Kidney epithelial cell (primary cell): ENCODE measurements at regions not wholly inside any gene's neighbourhood (a gene's known extent, or its start where the extent isn't known, plus 50 kb on each side); places are given as distances from the start of the nearest gene placed in this dataset.

Source experiments
- DNase-seq: peaks from one replicate; pipeline ENCODE4 v3.0.0-alpha.2; 2010; ENCODE audit warnings: low read depth
- H3K27me3 ChIP-seq: 2 replicates; pipeline ENCODE4 v1.6.0; 2011; ENCODE audit warnings: low read length; ENCODE audit not compliant: control insufficient read depth, insufficient read depth
- H3K36me3 ChIP-seq: 2 replicates; pipeline ENCODE4 v1.5.1; 2011; ENCODE audit warnings: low read length; ENCODE audit not compliant: control insufficient read depth, insufficient read depth
- H3K4me3 ChIP-seq: 2 replicates; pipeline ENCODE4 v1.5.1; 2011; ENCODE audit warnings: low read depth, mild to moderate bottlenecking, control low read depth, low read length
- TF ChIP-seq, protein P1 (sequence below): IDR thresholded peaks from 2 replicates; pipeline ENCODE4 v1.5.1; 2011; ENCODE audit warnings: mild to moderate bottlenecking, moderate library complexity, low read length, control low read depth, inconsistent platforms; ENCODE audit not compliant: insufficient read depth, poor library complexity, severe bottlenecking

DNA sequence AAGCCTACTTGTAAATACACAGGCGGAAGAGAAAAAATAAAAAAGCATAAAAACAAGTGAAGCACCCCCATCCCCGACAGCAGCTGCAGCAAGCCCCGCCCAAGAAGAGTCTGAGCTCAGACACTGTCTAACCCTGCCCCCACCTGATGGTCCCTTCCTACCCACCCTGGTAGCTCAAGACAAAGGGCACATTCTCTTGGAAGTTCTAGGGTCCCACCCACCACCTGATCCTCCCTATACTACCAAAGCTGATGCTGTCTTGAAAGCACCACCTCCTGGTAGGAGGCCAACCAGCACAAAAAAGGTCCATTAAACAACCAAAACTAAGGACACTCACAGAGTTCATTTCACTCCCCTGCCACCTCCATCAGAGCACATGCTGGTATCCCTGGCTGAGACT is 308.2 kb downstream of the KLHL13 start:
- no peak for DNase-seq
- H3K4me3 ChIP-seq, result no peak overlapping the region
- H3K36me3 ChIP-seq, result no peaks in the 10 kb centered on the region
- H3K27me3 ChIP-seq, result no peaks in the 10 kb centered on the region
- TF ChIP-seq, protein P1, sequence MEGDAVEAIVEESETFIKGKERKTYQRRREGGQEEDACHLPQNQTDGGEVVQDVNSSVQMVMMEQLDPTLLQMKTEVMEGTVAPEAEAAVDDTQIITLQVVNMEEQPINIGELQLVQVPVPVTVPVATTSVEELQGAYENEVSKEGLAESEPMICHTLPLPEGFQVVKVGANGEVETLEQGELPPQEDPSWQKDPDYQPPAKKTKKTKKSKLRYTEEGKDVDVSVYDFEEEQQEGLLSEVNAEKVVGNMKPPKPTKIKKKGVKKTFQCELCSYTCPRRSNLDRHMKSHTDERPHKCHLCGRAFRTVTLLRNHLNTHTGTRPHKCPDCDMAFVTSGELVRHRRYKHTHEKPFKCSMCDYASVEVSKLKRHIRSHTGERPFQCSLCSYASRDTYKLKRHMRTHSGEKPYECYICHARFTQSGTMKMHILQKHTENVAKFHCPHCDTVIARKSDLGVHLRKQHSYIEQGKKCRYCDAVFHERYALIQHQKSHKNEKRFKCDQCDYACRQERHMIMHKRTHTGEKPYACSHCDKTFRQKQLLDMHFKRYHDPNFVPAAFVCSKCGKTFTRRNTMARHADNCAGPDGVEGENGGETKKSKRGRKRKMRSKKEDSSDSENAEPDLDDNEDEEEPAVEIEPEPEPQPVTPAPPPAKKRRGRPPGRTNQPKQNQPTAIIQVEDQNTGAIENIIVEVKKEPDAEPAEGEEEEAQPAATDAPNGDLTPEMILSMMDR, result no peak

DNA sequence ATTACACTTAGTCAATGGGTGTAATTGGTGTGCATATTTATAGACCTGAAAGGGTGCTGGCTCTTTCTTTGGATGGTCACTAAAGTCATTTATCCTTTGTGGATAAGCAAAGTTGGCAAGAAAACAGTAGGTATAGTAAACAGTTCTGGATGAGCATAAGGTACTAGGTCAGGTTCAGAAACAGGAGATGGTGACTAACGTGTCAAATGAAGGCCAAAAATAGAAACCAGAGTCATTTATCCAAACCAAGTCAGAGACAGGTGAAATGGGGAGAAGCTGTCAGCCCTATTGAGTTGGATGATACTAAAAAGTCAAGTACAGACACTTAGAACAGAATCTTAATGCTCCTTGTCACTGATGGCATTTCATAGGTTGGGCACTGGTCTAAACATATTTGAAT is 313.1 kb downstream of the KLHL13 start:
- Histone ChIP-seq H3K4me3 (no peak overlapping the region), H3K27me3 (no peaks in the 10 kb centered on the region), H3K36me3 (no peaks in the 10 kb centered on the region)
- no peak for DNase-seq
- TF ChIP-seq, protein P1, result no peak

DNA sequence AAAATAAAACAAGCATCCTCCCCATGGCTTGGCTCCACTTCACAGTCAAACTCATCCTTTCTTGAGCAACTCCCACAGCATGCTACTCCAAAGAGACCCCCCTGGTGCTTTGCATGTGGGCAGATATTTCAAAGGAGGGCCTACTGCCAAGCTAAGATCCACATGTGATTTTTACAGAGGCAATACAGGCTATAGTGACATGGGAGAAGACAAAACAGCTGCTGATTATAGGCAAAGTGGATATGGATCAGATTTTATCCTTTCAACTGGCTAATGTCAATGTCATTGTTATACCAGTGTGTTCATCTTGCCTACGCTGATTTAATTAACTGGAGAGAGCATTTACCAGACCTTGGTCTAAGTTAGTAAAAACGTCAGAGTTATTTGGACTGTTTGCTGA is 328.3 kb downstream of the KLHL13 start:
- no peak for DNase-seq

GRCh38 chrX:117771384-117771783 is 345.2 kb downstream of the KLHL13 start:
- no peaks in the 10 kb centered on the region for H3K27me3 ChIP-seq

More for the DNA sequence above, 328.3 kb downstream of the KLHL13 start:
- H3K27me3 ChIP-seq, result no peaks in the 10 kb centered on the region
- TF ChIP-seq, protein P1, result no peak
- no peaks in the 10 kb centered on the region for H3K36me3 ChIP-seq
- H3K4me3 ChIP-seq, result no peak overlapping the region

GRCh38 chrX:117768861-117769604 is 347.6 kb downstream of the KLHL13 start:
- H3K36me3 ChIP-seq, result no peaks in the 10 kb centered on the region
- TF ChIP-seq, protein P1, result no peak

More at GRCh38 chrX:117771384-117771783, 345.2 kb downstream of the KLHL13 start:
- no peak for DNase-seq
- H3K36me3 ChIP-seq, result no peaks in the 10 kb centered on the region
- TF ChIP-seq, protein P1, result no peak
- no peak overlapping the region for H3K4me3 ChIP-seq

GRCh38 chrX:117765211-117765610 is 351.4 kb downstream of the KLHL13 start:
- TF ChIP-seq, protein P1, result no peak
- Histone ChIP-seq H3K27me3 (no peaks in the 10 kb centered on the region), H3K36me3 (no peaks in the 10 kb centered on the region), H3K4me3 (no peak overlapping the region)
- no peak for DNase-seq

More at GRCh38 chrX:117768861-117769604, 347.6 kb downstream of the KLHL13 start:
- Histone ChIP-seq H3K27me3 (no peaks in the 10 kb centered on the region), H3K4me3 (no peak overlapping the region)
- DNase-seq, result no peak
